IMR-90 (cell line): ENCODE measurements at regions not wholly inside any gene's neighbourhood (a gene's known extent, or its start where the extent isn't known, plus 50 kb on each side); places are given as distances from the start of the nearest gene placed in this dataset.

Experiments used
- ATAC-seq: fragments of 200-7000 bp; cut with Tn5 transposase; 2 replicates; pipeline ENCODE4 v1.9.1; 2020; ENCODE audit warnings: low read depth, mild to moderate bottlenecking, moderate library complexity
- BruUV-seq: library from RNA; stranded (reverse); fragments of 400-500 nt; replicated peaks from 2 replicates; lab custom pipeline; 2021; lab: Mats Ljungman, UMichigan
- CTCF ChIA-PET: fragments of 300-600 bp; formaldehyde crosslinking; extraction: SDS; loops from one replicate; lab custom pipeline; 2021; ENCODE audit warnings: antibody characterized with exemption; lab: Yijun Ruan, JAX
- POLR2A ChIA-PET: fragments of 300-600 bp; sonication (Branson Sonifier 250); formaldehyde crosslinking; loops from one replicate; lab custom pipeline; 2022; ENCODE audit warnings: antibody characterized with exemption; ENCODE audit not compliant: unreplicated experiment; lab: Charles Lee
- DNase-seq: peaks from one replicate; pipeline ENCODE4 v3.0.0; 2013
- H2AFZ ChIP-seq: replicated peaks from 2 replicates; pipeline ENCODE3; 2013; ENCODE audit warnings: low read length, mild to moderate bottlenecking; ENCODE audit not compliant: poor library complexity
- H2AK5ac ChIP-seq: 2 replicates; pipeline ENCODE4 v1.6.1; 2013; ENCODE audit warnings: low read depth, low read length, inconsistent platforms
- H2AK9ac ChIP-seq: replicated peaks from 2 replicates; pipeline ENCODE3; 2013; ENCODE audit warnings: mild to moderate bottlenecking, low read depth, low read length, moderate library complexity; ENCODE audit not compliant: poor library complexity
- H2BK120ac ChIP-seq: 2 replicates; pipeline ENCODE4 v1.6.1; 2013; ENCODE audit warnings: low read depth, low read length, inconsistent platforms
- H2BK15ac ChIP-seq: 3 replicates; pipeline ENCODE4 v1.6.1; 2013; ENCODE audit warnings: low read depth, low read length, inconsistent platforms
- H2BK20ac ChIP-seq: 2 replicates; pipeline ENCODE4 v1.6.1; 2013; ENCODE audit warnings: low read depth, mild to moderate bottlenecking, inconsistent platforms, low read length, moderate library complexity
- H2BK5ac ChIP-seq: 2 replicates; pipeline ENCODE4 v1.6.1; 2013; ENCODE audit warnings: mild to moderate bottlenecking, low read depth, low read length, inconsistent platforms; ENCODE audit not compliant: poor library complexity, severe bottlenecking
- H3K14ac ChIP-seq: replicated peaks from 2 replicates; pipeline ENCODE4 v1.6.1; 2013; ENCODE audit warnings: low read depth, low read length, inconsistent platforms
- H3K18ac ChIP-seq: 2 replicates; pipeline ENCODE4 v1.6.1; 2013; ENCODE audit warnings: low read depth, low read length, control low read depth
- H3K23ac ChIP-seq: 2 replicates; pipeline ENCODE4 v1.6.1; 2013; ENCODE audit warnings: low read depth, low read length, inconsistent platforms
- H3K27ac ChIP-seq: 2 replicates; pipeline ENCODE4 v1.5.1; 2013; ENCODE audit warnings: mild to moderate bottlenecking, control low read depth, low read length; ENCODE audit not compliant: insufficient read depth
- H3K27me3 ChIP-seq: 2 replicates; pipeline ENCODE4 v1.6.1; 2013; ENCODE audit warnings: low read length; ENCODE audit not compliant: control insufficient read depth, insufficient read depth
- H3K36me3 ChIP-seq: 2 replicates; pipeline ENCODE4 v1.6.1; 2013; ENCODE audit warnings: low read length, mixed read lengths; ENCODE audit not compliant: control insufficient read depth, insufficient read depth
- H3K4ac ChIP-seq: 2 replicates; pipeline ENCODE4 v1.6.1; 2013; ENCODE audit warnings: low read depth, low read length, inconsistent platforms
- H3K4me1 ChIP-seq: 2 replicates; pipeline ENCODE4 v1.6.1; 2013; ENCODE audit warnings: low read length, mixed read lengths; ENCODE audit not compliant: control insufficient read depth, insufficient read depth
- H3K4me2 ChIP-seq: 2 replicates; pipeline ENCODE4 v1.6.1; 2013; ENCODE audit warnings: low read depth, mild to moderate bottlenecking, control low read depth, low read length, moderate library complexity
- H3K4me3 ChIP-seq: 2 replicates; pipeline ENCODE4 v1.5.1; 2013; ENCODE audit warnings: low read depth, mild to moderate bottlenecking, control low read depth, low read length, moderate library complexity; ENCODE audit not compliant: insufficient read depth
- H3K56ac ChIP-seq: 2 replicates; pipeline ENCODE4 v1.6.1; 2013; ENCODE audit warnings: low read length, inconsistent platforms; ENCODE audit not compliant: insufficient read depth; ENCODE audit errors: extremely low read depth
- H3K79me1 ChIP-seq, 2 experiments: 2 replicates each; pipeline ENCODE4 v1.6.1; 2013; ENCODE audit warnings: low read length in 2 of 2, inconsistent platforms in 1 of 2, low read depth in 1 of 2
- H3K9ac ChIP-seq: 2 replicates; pipeline ENCODE4 v1.6.1; 2013; ENCODE audit warnings: low read depth, low read length, control low read depth
- H3K9me1 ChIP-seq: 2 replicates; pipeline ENCODE4 v1.6.1; 2013; ENCODE audit warnings: low read length, inconsistent platforms; ENCODE audit not compliant: insufficient read depth
- H3K9me3 ChIP-seq: 2 replicates; pipeline ENCODE4 v1.6.1; 2013; ENCODE audit warnings: low read length; ENCODE audit not compliant: control insufficient read depth, insufficient read depth
- H4K20me1 ChIP-seq: 2 replicates; pipeline ENCODE4 v1.6.1; 2013; ENCODE audit warnings: low read length, inconsistent platforms; ENCODE audit not compliant: insufficient read depth
- H4K5ac ChIP-seq: 2 replicates; pipeline ENCODE4 v1.6.1; 2013; ENCODE audit warnings: mild to moderate bottlenecking, low read depth, low read length, control low read depth
- H4K8ac ChIP-seq, 2 experiments: 2 replicates each; pipeline ENCODE4 v1.6.1; 2013; ENCODE audit warnings: low read depth in 2 of 2, low read length in 2 of 2, control low read depth in 1 of 2, inconsistent platforms in 1 of 2
- H4K91ac ChIP-seq: 2 replicates; pipeline ENCODE4 v1.6.1; 2013; ENCODE audit warnings: low read depth, low read length, inconsistent platforms; ENCODE audit not compliant: insufficient read depth
- CEBPB ChIP-seq: IDR thresholded peaks from 2 replicates; pipeline ENCODE4 v1.6.1; 2012; ENCODE audit warnings: low read depth, low read length, improper control_type of control experiment
- ELK1 ChIP-seq: fragments of 150-350 bp; IDR thresholded peaks from 2 replicates; pipeline ENCODE4 v1.6.1; 2016; ENCODE audit warnings: low read depth, mild to moderate bottlenecking, low read length, moderate library complexity, borderline replicate concordance
- MAFK ChIP-seq: IDR thresholded peaks from 2 replicates; pipeline ENCODE4 v1.6.1; 2012; ENCODE audit warnings: low read depth, low read length, improper control_type of control experiment
- MAZ ChIP-seq: IDR thresholded peaks from 2 replicates; pipeline ENCODE4 v1.6.1; 2012; ENCODE audit warnings: low read depth, mild to moderate bottlenecking, low read length, improper control_type of control experiment, moderate library complexity, borderline replicate concordance
- NFE2L2 ChIP-seq: fragments of 150-350 bp; IDR thresholded peaks from 2 replicates; pipeline ENCODE4 v1.6.1; 2016; ENCODE audit warnings: low read depth, mild to moderate bottlenecking, low read length
- POLR2A ChIP-seq: IDR thresholded peaks from 2 replicates; pipeline ENCODE4 v1.6.1; 2012; ENCODE audit warnings: mild to moderate bottlenecking, low read depth, low read length
- RCOR1 ChIP-seq: IDR thresholded peaks from 2 replicates; pipeline ENCODE4 v1.6.1; 2012; ENCODE audit warnings: mild to moderate bottlenecking, low read length, improper control_type of control experiment; ENCODE audit not compliant: insufficient replicate concordance
- SMC3 ChIP-seq: fragments of 150-350 bp; IDR thresholded peaks from 2 replicates; pipeline ENCODE4 v1.6.1; 2016; ENCODE audit warnings: low read depth, mild to moderate bottlenecking, antibody characterized with exemption, low read length, moderate library complexity
- USF2 ChIP-seq: fragments of 150-350 bp; IDR thresholded peaks from 2 replicates; pipeline ENCODE4 v1.6.1; 2017; ENCODE audit warnings: mild to moderate bottlenecking, antibody characterized with exemption, low read length, low read depth
- dilution Hi-C: fragments of 300-500 bp; cut with HindIII; formaldehyde crosslinking; loops from one replicate; pipeline ENCODE4 v1.14.3; 2018; ENCODE audit warnings: low sequenced_read_pairs; ENCODE audit not compliant: unreplicated experiment
- in situ Hi-C: fragments of 300-500 bp; cut with MboI; formaldehyde crosslinking; loops from 3 replicates; pipeline ENCODE4 v1.14.3; 2019; ENCODE audit warnings: low sequenced_read_pairs, inconsistent platforms, mixed read lengths
- intact Hi-C: fragments of 100-400 bp; cut with micrococcal nuclease; formaldehyde crosslinking; loops from 2 replicates; pipeline ENCODE4 v1.10.0; 2022

GRCh38 chr11:37519781-37520180 is 921.7 kb upstream of the RAG2 start:
- CTCF ChIA-PET = no interaction called here
- Histone ChIP-seq H3K4me2 (no peak overlapping the region), H2AFZ (no peak overlapping the region), H2BK5ac (no peak overlapping the region), H3K4ac (no peak overlapping the region), H3K4me3 (no peak overlapping the region), H3K4me1 (no peaks in the 10 kb centered on the region), H3K18ac (no peak overlapping the region), H4K5ac (no peak overlapping the region), H4K91ac (no peak overlapping the region), H3K79me1 (no peaks in the 10 kb centered on the region), H2AK5ac (no peak overlapping the region), H3K36me3 (no peaks in the 10 kb centered on the region), H2BK15ac (no peak overlapping the region), H3K9me3 (no peaks in the 10 kb centered on the region), H3K23ac (no peak overlapping the region), H2AK9ac (no peak overlapping the region), H3K14ac (no peak overlapping the region), H2BK120ac (no peak overlapping the region), H3K9me1 (no peaks in the 10 kb centered on the region), H3K27ac (no peak overlapping the region), H3K27me3 (no peaks in the 10 kb centered on the region), H4K8ac (no peak overlapping the region), H3K9ac (no peak overlapping the region), H2BK20ac (no peak overlapping the region), H4K20me1 (no peaks in the 10 kb centered on the region), H3K56ac (no peak overlapping the region)
- ATAC-seq (no peak), DNase-seq (no peak)
- POLR2A ChIA-PET = no interaction called here
- dilution Hi-C loops (no loop called here), in situ Hi-C loops (loop anchor here (10.0 kb wide), 1 partner anchor 65 kb away; no protein-coding TSS in a partner anchor), intact Hi-C loops (no loop called here)
- TF ChIP-seq ELK1 (no peak), MAZ (no peak), SMC3 (no peak), USF2 (no peak), RCOR1 (no peak), MAFK (no peak), POLR2A (no peak), NFE2L2 (no peak), CEBPB (no peak)
- no TSS peak for BruUV-seq
